Epidermal melanocyte (primary cell): ENCODE measurements at regions not wholly inside any gene's neighbourhood (a gene's known extent, or its start where the extent isn't known, plus 50 kb on each side); places are given as distances from the start of the nearest gene placed in this dataset.
A peak's percentile ranks its signal among the peaks of the same experiment; 100 is the strongest.

Source experiments
- DNase-seq: peaks from one replicate; pipeline ENCODE4 v3.0.0; 2011; ENCODE audit warnings: low spot score; ENCODE audit not compliant: insufficient read length

DNA sequence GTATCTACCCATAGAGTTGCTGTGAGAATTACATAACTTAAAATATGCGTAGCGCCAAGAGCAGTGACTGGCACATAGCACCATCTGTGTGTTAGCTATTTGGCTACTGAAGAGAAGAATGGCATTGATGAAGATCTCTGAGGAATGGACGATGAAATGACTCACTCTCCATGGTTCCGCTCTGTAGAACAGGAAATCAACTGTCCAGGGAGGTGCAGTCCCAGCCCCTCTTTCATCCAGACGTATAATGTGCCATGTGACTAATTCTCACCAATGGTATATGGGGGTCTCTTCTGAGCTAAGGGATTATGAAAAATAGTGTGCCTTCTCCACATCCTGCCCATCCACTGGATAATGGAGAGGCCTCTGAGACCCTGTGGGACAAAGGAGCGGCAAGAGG, 254.8 kb downstream of the CYP26B1 start:
- DNase-seq, result no peak

DNA sequence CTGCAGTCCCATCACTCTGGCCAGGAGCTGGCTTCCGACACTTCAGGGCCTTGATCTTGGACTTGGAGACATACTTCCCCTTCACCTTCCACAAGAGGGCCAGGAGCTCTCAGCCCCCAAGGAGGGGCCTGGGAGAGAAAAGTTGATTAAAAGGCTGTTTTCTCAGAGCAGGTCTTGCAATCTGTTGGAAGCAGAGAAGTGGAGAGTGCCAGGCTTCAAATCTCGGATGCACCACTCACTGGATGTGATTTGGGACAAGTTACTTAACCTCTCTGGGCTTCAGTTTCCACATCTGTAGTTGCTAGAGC, 255.3 kb downstream of the CYP26B1 start:
- no peak for DNase-seq

DNA sequence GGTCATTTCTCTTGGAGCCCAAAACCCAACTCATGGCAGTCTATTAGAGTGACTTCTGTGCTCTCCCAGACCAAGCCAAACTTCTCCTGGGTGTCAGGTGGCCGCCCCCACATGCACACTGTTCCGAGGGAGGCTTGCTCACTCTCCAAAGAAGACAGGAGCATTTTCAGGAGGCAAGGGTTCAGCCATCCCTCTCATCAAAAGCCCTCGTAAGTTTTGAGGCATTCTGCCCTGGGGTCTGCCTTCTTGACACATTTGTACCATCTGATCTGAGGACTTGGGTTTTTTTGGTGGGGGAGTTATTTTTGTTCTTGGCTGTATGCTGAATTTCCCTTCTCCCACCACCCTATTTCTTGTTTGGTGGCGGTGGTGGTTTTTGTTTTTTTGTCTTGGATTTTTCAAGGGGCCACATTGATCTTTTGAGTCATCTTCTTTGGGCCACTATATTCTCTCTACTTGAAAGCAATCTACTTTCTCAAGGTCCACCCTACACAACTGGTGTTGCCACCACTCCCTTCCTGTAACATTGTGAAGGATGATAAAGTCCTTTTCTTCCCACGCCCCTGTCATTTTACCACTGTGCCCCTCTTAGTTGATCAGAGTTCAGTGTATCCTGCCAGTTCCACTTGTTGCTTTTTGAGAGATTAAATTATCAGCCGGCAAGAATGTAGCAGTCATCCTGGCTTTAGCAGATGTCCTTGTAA, 255.8 kb downstream of the CYP26B1 start:
- no peak for DNase-seq

DNA sequence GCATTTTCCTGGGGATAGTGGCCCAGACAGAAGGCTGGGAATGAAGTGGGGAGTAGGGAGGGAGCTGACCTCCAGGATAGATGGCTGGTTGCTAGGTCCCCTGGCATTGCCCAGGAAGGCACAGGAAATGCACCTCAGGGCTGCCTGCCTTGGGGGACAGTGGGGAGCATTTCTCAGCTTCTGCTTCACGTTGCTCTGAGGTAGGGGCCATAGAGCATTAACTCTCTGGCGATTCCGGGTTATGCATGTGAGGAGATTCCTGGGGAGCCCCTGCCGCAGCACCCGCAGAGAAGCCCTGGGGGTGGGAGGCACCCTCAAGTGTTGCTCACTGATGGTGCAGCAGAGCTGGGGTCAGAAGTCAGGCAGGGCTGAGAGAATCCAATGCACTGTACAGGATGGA, 256.5 kb downstream of the CYP26B1 start:
- no peak for DNase-seq

DNA sequence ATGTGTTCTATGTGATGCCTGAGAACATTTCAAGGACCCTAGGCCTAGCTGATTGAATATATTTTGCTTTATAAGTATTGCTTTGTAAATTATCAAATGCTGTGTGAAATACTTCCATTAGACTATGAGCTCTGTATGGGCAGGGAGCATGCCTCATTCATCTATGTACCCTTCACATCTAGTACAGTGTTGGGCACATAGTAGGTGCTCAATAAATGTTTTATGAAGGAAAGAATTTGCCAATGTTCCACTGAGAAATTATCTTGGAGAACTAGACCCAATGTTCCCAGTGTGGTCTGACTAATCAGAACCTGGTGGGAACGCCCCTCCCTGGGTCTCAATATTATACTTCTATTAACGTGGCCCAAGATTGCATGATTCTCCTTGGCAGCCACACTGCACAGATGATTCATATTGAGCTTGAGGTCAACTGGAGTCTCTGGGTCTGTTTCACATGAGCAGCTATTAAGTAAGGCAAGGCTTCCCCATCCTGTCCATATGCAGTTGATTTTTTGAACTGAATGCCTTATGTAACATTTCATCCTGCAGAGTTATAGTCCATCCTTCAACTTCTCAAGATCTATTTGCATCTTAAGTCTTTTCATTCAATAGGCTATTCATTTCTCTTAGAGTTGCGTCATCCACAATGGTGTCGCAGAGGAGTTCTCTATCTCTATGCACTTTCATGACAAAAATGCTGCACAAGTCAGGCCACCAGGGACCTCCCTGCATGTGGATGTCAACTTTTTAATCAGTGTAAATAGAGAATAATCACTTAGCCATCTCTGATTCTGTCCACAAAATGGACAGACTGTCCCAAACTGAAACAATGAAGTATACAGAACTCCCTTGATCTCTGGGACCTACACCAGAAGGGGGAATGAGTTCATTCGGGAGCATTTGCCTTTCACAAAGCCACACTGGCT, 257.6 kb downstream of the CYP26B1 start:
- peak; percentile 51 for DNase-seq

DNA sequence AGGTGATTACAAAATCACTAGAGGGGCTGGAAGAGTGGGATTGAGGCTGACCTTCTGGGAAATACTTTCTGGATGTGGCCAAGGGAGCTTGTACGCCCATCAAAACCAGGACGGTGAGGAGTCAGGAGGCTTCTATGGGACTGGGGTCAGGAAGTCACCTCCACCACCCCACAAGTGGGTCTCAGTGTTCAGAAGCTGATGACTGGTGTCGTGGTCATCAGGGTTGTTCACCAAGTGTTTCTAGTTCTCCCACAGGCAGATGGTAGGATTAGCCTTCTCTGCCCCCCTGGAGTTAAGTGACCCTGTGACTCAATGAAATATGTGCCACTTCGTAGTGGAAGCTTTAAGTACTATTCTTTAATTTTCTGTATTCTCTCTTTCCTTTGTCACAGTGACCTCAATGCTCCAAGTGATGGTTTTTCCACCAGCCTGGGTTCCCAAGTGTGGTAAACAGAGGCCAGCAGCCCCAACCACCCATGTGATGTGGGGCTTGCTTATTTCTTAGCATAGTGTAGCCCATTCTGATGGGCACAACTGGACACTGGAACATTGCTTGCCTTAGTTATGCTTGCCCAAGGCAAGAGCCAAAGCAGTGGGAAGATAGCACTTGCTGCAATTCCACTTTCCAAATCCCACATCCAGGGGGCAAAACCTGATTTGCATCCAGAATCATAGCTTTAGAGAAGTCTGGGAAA, 258.8 kb downstream of the CYP26B1 start:
- DNase-seq, result no peak

DNA sequence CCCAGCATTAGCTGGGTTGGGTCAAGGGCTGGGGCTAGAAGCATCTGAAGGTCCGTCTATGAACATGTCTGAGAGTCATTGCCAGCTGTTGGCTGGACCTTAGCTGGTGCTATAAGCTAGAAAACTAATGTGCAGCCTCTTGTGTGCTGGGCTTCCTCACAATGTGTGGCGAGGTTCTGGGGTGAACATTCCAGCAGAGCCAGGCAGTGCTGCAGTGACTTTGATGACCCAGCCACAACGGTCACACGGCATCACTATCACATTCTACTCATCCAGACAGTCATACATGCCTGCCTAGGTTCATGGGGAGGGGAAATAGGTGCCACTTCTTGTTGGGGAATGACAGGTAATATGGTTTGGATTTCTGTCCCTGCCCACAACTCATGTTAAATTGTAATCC, 260.5 kb downstream of the CYP26B1 start:
- DNase-seq, result no peak

DNA sequence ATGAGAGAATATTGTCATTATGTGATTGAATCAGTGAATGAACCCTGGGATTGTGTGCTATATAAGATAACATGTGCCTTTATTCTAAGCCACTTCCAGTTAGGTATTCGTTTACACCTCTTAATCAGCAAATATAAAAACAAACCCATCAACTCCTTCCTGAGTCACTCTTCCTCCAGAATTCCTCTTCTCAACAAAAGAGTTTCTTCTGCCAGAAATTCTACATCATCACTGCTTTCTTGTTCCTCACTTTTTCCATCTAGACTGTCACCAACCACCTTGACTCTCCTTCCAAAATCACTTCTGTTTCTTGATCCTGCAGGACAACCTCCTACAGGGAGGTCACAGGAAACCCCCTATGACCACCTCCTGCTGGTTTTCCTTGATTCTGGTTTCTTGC, 261.4 kb downstream of the CYP26B1 start:
- no peak for DNase-seq

DNA sequence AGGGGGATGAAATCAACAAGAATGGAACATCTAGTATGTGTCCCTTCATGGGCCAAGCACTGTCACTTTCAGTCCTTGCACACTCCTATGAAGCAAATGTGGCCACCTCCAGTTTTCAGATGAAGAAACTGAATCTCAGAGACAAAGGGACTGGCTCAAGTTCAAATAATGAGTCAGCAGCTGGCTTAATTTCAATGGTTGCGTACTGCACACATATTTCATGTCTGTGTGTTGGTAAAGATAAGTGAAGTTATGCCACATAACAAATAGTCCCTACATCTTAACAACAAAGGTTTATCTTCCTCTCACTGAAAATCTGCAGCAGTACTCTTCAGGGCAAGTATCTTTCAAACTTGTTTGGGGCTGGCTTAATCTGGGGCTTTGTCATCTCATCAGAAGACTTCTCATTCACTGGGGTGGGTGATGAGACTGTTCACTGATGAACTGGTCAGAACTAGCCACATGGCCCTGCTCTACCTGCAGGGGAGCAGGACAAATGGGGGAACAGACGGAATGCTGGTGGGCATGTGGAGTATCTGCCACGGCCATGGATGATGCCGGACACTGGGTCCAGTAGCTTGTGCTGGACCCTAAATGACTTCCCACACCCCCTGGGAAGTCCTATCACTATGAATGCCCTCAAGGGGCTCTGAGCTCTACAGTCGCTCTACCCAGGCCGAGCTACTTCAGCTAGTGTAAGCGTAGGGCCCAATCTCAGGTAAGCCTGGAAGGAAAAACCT, 263.2 kb downstream of the CYP26B1 start:
- no peak for DNase-seq

DNA sequence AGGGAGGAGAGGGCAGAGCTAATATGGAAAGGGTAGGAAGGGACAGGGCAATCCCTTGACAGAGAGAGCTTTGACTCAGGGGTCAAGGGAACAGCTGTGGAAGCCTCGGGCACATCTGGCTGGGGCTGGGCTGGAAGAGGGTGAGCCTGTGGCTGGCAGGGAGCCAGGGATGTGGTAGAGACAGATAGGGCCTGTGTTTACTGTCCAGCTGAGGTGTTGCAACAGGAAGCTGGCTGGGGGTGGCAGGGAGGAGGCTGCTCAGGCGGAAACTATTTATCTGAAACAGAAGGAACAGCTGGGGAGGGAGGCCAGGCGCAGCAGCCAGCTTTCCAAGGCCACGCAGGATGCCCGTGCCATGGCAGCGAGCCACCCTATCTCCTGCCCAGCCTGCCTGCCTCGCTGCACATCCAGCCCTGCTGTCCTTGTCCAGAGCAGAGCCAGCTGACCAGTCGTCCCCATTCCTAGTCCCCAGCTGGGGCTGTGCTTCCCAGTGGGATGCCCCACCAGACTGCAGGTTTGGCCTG, 264.7 kb downstream of the CYP26B1 start:
- DNase-seq, result peak; percentile 75

DNA sequence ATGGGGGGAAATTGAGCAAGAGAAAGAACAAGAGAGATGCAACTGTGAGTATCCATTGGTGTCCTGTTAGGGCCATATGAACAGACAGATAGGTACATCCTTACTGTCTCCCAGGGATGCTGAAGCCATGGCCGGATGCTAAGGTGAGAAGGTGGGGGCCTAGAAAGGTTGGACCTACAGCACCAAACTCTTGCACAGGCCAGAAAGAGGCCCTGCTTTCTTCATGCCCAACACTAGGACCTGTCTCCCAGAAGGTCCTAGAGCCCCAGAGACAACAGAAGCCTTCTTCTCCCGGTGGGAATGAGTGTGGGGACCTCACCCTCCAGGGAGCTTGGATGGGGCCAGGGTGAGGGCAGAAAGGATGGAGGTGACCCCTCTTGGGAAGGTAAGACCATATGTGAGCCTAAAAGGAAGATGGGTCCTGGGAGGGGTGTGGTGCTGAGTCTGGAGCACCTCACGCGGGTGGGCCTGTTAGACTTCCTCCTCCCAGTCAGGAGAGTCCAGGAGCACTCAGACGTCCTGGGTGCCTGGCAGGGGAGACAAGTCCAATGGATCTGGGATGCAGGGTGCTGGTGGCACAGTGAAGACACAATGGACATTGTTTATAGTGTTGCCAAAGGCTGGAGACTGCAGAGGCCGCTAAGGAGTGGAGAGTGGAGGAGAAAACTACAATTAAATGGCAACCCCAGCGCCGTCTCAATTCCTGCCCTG, 265.3 kb downstream of the CYP26B1 start:
- DNase-seq, result no peak

DNA sequence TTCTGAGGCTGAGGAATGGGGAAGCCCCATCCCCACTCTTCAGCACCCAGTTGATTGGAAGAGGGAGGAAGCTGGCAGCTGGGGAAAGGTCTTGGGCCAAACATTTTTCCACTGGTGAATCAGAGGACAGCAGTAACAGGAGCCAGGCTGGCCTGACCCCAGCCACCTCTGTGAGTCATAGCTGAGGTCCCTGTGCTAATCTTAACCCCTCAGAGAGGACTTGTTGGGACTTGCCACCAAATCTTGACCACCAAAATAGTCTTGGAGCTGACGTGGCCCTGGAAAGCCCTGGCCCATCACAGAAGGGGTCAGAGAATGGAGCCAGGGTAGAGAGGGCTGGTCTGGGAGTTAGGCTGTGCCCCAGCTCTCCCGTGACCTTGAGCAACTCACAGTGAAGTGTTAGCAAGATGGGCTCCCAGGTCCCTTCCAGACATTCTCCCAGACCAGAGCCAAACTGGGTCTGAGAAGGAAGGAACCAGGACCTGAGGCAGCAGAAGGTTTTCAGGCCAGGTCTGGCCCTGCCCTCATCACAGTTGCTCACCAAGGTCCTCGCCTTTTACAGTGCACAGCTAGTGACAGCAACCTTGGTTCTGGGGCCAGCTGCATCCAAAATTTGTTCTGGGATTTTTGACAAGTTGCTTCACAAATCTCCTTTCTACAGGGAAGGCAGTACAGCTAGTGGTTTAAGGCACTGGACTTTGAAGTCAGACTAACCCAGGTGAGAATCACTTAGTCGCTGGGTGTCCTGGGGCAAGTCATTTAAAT, 266.6 kb downstream of the CYP26B1 start:
- no peak for DNase-seq

DNA sequence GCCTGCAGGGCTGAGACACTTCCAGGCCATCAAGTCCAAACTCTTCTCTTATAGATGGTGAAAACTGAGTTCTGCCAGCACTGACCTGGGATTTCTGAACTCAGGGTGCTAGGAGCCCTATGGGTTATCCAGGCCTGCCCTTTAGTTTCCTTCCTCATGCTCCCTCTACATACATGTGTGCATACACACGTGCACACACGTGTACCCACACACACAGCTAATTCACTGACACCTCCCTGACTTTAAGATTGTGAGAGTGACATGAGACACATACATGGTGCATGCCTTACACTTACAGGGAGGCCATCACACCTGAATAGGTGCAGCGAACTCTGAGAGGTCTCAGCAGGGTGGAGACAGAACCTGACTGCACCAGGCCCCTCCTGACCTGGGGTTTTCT, 267.4 kb downstream of the CYP26B1 start:
- no peak for DNase-seq

DNA sequence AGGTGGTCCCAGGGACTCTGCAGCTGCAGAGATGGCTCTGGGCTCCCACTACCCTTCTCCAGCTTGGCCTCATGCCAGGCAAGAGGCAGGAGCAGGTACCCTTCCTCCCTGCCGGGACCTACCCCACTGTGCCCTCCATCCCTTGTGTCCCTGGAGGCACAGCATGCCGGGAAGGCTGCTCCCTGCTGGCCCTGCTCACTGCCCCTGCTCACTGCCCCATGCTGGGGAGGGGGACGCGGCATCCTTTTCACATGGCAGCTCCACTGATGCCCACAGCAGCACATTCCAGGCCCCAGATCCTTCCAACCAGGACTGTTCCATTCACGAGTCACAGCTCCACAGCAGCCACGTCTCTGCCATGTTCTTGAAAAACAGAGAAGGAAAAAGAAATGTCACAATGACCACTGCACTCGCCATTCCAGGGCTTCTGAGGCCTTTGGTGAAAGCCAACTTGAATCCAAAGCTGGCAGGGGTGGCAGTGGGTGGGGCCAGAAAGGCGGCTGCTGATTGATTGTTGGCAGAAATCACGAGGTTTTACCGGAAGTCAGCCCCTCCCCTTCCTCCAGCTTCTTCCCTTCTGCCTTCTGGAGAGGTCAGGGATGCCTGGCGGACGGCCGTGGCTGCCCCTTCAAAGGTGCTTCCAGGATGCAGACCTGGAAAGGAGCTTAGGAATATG, 268.0 kb downstream of the CYP26B1 start:
- DNase-seq, result no peak

DNA sequence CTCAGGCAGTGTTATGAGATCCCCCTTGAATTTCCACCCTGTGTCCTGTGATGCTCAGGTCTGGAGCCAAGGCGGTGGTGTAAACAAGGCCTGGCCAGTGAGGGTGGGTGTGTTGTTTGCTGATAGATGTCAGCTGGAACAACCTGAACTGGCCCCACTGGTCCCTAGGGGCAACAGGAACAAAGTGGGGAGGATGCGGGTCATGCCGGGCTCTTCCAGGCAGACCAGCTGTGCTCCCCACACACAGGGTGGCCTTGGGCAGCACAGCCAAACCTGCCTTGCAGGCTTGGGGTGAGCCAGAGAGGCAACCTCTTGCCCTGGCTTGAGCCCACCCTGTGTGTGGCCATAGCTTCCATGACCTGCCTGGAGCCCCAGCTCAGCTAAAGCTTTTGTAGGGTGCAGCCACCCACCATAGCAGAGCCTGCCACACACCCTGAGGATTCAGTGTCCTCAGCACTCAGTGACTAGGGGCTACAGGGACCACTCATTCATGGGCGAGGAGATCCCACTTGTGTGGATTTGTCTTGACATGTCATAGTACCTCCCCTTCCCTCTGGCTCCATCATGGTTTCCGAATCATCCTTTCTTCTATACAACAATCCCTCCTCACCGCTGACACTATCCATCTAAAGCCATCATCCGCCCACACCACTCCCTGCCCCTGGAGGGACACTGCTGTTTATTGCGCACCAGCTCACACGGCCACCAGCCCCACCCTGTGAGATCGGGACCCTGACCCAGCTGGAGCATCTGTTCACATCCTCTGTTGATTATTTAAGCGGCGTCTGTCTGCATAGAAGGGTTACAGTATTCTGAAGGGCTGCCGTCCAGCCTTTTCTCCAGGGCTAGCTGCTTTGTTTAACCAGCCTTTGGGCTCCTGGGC, 268.8 kb downstream of the CYP26B1 start:
- DNase-seq, result no peak

DNA sequence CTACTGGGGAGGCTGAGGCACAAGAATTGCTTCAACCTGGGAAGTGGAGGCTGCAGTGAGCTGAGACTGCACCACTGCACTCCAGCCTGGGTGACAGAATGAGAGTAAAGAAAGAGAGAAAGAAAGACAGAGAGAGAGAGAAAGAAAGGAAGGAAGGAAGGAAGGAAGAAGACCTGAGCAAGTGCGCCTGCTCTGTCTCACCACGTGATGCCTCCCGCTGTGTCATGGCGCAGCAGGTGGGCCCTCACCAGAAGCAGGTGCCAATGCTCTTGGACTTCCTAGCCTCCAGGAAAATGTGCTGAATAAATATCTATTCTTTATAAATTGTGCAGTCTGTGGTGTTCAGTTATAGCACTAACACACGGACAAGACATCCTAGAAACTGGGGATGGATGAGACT, 270.0 kb downstream of the CYP26B1 start:
- DNase-seq, result no peak

DNA sequence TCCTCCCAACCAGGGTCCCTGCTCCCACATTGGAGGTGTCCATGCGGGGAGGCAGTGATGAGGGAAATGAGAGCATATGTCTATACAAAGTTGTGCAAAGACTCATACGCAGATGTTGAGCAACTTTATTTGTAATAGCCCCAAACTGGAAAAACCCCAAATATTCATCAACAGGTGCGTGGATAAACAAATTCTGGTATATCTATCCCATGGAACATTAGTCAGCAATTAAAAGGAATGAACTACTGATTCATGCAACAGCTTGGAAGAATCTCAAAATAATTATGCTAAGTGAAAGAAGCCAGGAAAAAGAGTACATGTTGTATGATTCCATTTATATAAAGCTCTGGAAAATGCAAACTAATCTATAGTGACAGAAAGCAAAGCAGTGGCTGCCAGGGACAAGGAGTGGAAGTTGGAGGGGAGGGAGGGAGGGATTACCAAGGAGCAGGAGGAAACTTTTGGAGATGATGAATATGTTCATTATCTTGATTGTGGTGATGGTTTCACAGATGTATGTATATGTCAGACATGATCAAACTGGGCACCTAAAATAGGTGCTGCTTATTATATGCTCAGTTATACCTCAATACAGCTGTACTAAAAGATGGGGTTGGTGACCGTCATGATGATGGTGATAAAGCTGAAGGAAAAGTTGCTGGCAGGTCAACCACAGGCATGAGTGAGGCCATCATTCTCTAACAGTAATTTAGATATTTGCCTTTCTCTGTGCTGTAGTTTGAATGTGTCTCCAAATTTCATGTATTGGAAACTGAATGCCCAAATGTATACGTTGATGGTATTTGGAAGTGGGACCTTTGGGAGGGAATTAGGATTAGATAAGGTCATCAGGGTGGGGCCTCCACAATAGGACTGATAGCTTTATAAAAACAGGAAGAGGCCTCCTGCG, 270.9 kb downstream of the CYP26B1 start:
- no peak for DNase-seq
